Lower leg skin (tissue), 3 donors: ENCODE measurements at regions not wholly inside any gene's neighbourhood (a gene's known extent, or its start where the extent isn't known, plus 50 kb on each side); places are given as distances from the start of the nearest gene placed in this dataset.

Source experiments
- CTCF ChIP-seq, 3 donors: fragments of 450-650 bp; IDR thresholded peaks; one replicate each; pipeline ENCODE4 v1.5.1; 2016; ENCODE audit warnings: antibody characterized with exemption in 3 of 3, mild to moderate bottlenecking in 3 of 3, moderate library complexity in 2 of 3
- POLR2A ChIP-seq, 2 donors: fragments of 450-650 bp; IDR thresholded peaks; one replicate each; pipeline ENCODE4 v1.6.1; 2016 to 2017; ENCODE audit warnings: antibody characterized with exemption in 2 of 2, mild to moderate bottlenecking in 1 of 2, moderate library complexity in 1 of 2

GRCh38 chr20:57059055-57059596, 207.3 kb downstream of the BMP7 start:
- TF ChIP-seq POLR2A (IDR thresholded peaks at IDR 0.05) (no peak), CTCF (IDR thresholded peaks at IDR 0.05) (no peak)
